ENCODE measurements at regions not wholly inside any gene's neighbourhood (a gene's known extent, or its start where the extent isn't known, plus 50 kb on each side); places are given as distances from the start of the nearest gene placed in this dataset.
"Not testable (repeated sequence)": the region's sequence is repeated elsewhere in the genome, so short reads cannot be mapped to it uniquely, and the experiment has no call there.

DNA sequence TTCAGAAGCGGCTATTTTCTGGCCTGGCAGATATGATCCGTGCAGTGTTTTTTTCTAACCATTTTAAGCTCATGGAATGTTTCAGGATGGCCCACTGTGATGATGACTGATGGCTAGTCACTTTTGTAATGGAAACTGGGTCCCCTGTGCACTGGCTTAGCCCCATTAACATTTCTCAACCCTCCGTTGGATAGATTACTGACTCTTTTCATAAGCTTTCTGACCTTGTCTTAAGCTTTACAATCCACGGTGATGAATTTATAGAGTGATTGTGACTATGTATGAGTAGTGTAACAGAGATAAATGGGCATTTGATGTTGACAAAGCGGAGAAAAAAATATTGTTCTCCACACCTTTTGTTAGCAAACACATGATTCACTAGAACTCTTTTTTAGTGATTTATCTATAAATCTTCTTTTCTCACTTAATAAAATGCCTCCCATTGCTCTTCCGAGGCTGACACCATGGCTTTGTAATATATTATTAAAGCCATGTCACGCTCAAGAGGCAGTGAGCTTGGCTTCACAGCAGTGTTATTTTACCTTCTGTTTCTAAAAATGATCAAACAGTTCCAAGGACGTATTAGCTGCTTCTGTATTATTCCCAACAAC lies 221.0 kb upstream of the LINC00305 start:
- H3K18ac ChIP-seq (ENCODE audit: low read length); H2BK12ac ChIP-seq (ENCODE audit: low read length); H3K79me2 ChIP-seq (ENCODE audit: control insufficient read depth, insufficient read depth, low read length, poor library complexity); H3K4me3 ChIP-seq (ENCODE audit: low read depth, low read length); H3K4me1 ChIP-seq (ENCODE audit: control insufficient read depth in 1 of 2, insufficient read depth in 2 of 2, low read length in 2 of 2); H2AK5ac ChIP-seq (ENCODE audit: low read length); H2BK120ac ChIP-seq (ENCODE audit: insufficient read depth, low read length, poor library complexity); H4K12ac ChIP-seq (ENCODE audit: low read depth, low read length); H3K9me3 ChIP-seq (ENCODE audit: insufficient read depth, low read depth, low read length); H3K27me3 ChIP-seq (ENCODE audit: insufficient read depth, low read length); DNase-seq; H3K9ac ChIP-seq (ENCODE audit: low read length); H3K36me3 ChIP-seq (ENCODE audit: control insufficient read depth in 1 of 2, insufficient read depth in 2 of 2, low read length in 2 of 2); H2BK5ac ChIP-seq (ENCODE audit: low read depth, low read length, poor library complexity); H4K91ac ChIP-seq (ENCODE audit: low read depth, low read length); H3K14ac ChIP-seq (ENCODE audit: low read length); H3K79me1 ChIP-seq (ENCODE audit: low read length); H3K23ac ChIP-seq (ENCODE audit: low read length); H4K8ac ChIP-seq (ENCODE audit: low read depth, low read length); H3K4me2 ChIP-seq (ENCODE audit: low read length); H3K27ac ChIP-seq (ENCODE audit: low read depth, low read length); H2AFZ ChIP-seq (ENCODE audit: insufficient read depth, low read length, poor library complexity); H3K4ac ChIP-seq (ENCODE audit: low read depth, low read length): not testable (repeated sequence)
- whole genome bisulfite sequencing (ENCODE audit: extremely low coverage, insufficient coverage, insufficient read length), result no CpG with 5 or more reads among the region's 8 CpGs

DNA sequence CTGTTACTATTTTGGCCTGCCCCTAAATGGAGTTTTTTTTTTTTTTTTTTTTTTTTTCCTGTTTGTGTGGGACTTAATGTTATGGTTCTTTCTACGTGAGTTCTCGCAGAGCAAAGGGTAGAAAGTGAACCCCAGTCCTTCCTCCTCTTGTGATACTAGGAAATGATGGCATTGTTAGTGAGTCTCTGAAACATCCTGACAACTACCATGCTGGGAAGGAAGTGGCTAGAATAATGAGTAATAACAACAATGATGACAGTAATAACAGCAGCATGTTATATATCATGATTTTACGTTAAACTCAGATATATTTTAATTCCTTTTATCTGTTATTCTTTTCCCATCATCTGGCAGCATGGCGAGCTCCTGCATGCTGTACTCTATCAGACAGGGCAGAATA lies 216.2 kb upstream of the LINC00305 start:
- Histone ChIP-seq H4K12ac (ENCODE audit: low read depth, low read length) (no peak overlapping the region), H3K9ac (ENCODE audit: low read length) (no peak overlapping the region), H3K4ac (ENCODE audit: low read depth, low read length) (no peak overlapping the region), H3K27ac (ENCODE audit: low read depth, low read length) (no peak overlapping the region), H3K18ac (ENCODE audit: low read length) (no peak overlapping the region), H3K23ac (ENCODE audit: low read length) (no peak overlapping the region), H4K91ac (ENCODE audit: low read depth, low read length) (no peak overlapping the region), H3K4me1 (ENCODE audit: control insufficient read depth in 1 of 2, insufficient read depth in 2 of 2, low read length in 2 of 2) (no peaks in the 10 kb centered on the region), H3K14ac (ENCODE audit: low read length) (no peak overlapping the region), H2BK120ac (ENCODE audit: insufficient read depth, low read length, poor library complexity) (no peak overlapping the region), H3K9me3 (ENCODE audit: insufficient read depth, low read depth, low read length) (peaks cover 5% of the 10 kb centered on the region), H3K27me3 (ENCODE audit: insufficient read depth, low read length) (no peaks in the 10 kb centered on the region), H3K79me2 (ENCODE audit: control insufficient read depth, insufficient read depth, low read length, poor library complexity) (no peaks in the 10 kb centered on the region), H2BK5ac (ENCODE audit: low read depth, low read length, poor library complexity) (no peak overlapping the region), H2BK12ac (ENCODE audit: low read length) (no peak overlapping the region), H2AFZ (ENCODE audit: insufficient read depth, low read length, poor library complexity) (no peak overlapping the region), H4K8ac (ENCODE audit: low read depth, low read length) (no peak overlapping the region), H3K4me3 (ENCODE audit: low read depth, low read length) (no peak overlapping the region), H2AK5ac (ENCODE audit: low read length) (no peak overlapping the region), H3K79me1 (ENCODE audit: low read length) (no peaks in the 10 kb centered on the region), H3K36me3 (ENCODE audit: control insufficient read depth in 1 of 2, insufficient read depth in 2 of 2, low read length in 2 of 2) (no peaks in the 10 kb centered on the region), H3K4me2 (ENCODE audit: low read length) (no peak overlapping the region)
- no peak for DNase-seq
- no CpG with 5 or more reads among the region's 4 CpGs for WGBS (ENCODE audit: extremely low coverage, insufficient coverage, insufficient read length)

GRCh38 chr18:64337673-64338072 lies 188.8 kb upstream of the LINC00305 start:
- Histone ChIP-seq H3K4me1 (ENCODE audit: control insufficient read depth in 1 of 2, insufficient read depth in 2 of 2, low read length in 2 of 2) (no peaks in the 10 kb centered on the region), H2BK5ac (ENCODE audit: low read depth, low read length, poor library complexity) (no peak overlapping the region), H3K36me3 (ENCODE audit: control insufficient read depth in 1 of 2, insufficient read depth in 2 of 2, low read length in 2 of 2) (no peaks in the 10 kb centered on the region), H4K12ac (ENCODE audit: low read depth, low read length) (no peak overlapping the region), H2BK12ac (ENCODE audit: low read length) (no peak overlapping the region), H3K79me1 (ENCODE audit: low read length) (no peaks in the 10 kb centered on the region), H3K27me3 (ENCODE audit: insufficient read depth, low read length) (no peaks in the 10 kb centered on the region), H3K9ac (ENCODE audit: low read length) (no peak overlapping the region), H3K4me3 (ENCODE audit: low read depth, low read length) (no peak overlapping the region), H4K8ac (ENCODE audit: low read depth, low read length) (no peak overlapping the region), H2AFZ (ENCODE audit: insufficient read depth, low read length, poor library complexity) (no peak overlapping the region), H4K91ac (ENCODE audit: low read depth, low read length) (no peak overlapping the region), H2AK5ac (ENCODE audit: low read length) (no peak overlapping the region), H3K18ac (ENCODE audit: low read length) (no peak overlapping the region), H3K9me3 (ENCODE audit: insufficient read depth, low read depth, low read length) (no peaks in the 10 kb centered on the region), H3K23ac (ENCODE audit: low read length) (no peak overlapping the region), H3K4ac (ENCODE audit: low read depth, low read length) (no peak overlapping the region), H3K79me2 (ENCODE audit: control insufficient read depth, insufficient read depth, low read length, poor library complexity) (no peaks in the 10 kb centered on the region), H3K27ac (ENCODE audit: low read depth, low read length) (no peak overlapping the region), H3K4me2 (ENCODE audit: low read length) (no peak overlapping the region), H2BK120ac (ENCODE audit: insufficient read depth, low read length, poor library complexity) (no peak overlapping the region), H3K14ac (ENCODE audit: low read length) (no peak overlapping the region)
- WGBS (ENCODE audit: extremely low coverage, insufficient coverage, insufficient read length), result no CpG with 5 or more reads among the region's 3 CpGs
- DNase-seq, result no peak

GRCh38 chr18:64337018-64337417 lies 188.1 kb upstream of the LINC00305 start:
- no peak overlapping the region for H3K4me2 ChIP-seq (ENCODE audit: low read length)
- H4K91ac ChIP-seq (ENCODE audit: low read depth, low read length), result no peak overlapping the region
- no peak overlapping the region for H3K14ac ChIP-seq (ENCODE audit: low read length)
- no peak overlapping the region for H3K23ac ChIP-seq (ENCODE audit: low read length)
- H2BK5ac ChIP-seq (ENCODE audit: low read depth, low read length, poor library complexity), result no peak overlapping the region
- no peaks in the 10 kb centered on the region for H3K9me3 ChIP-seq (ENCODE audit: insufficient read depth, low read depth, low read length)
- no peak overlapping the region for H3K18ac ChIP-seq (ENCODE audit: low read length)
- WGBS (ENCODE audit: extremely low coverage, insufficient coverage, insufficient read length), result no CpG with 5 or more reads among the region's 2 CpGs
- peaks cover 0 to 1% of the 10 kb centered on the region in 2 experiments for H3K4me1 ChIP-seq (ENCODE audit: control insufficient read depth in 1 of 2, insufficient read depth in 2 of 2, low read length in 2 of 2)
- H3K27ac ChIP-seq (ENCODE audit: low read depth, low read length), result no peak overlapping the region
- no peak overlapping the region for H3K4me3 ChIP-seq (ENCODE audit: low read depth, low read length)
- no peaks in the 10 kb centered on the region for H3K79me1 ChIP-seq (ENCODE audit: low read length)
- no peak overlapping the region for H2BK120ac ChIP-seq (ENCODE audit: insufficient read depth, low read length, poor library complexity)
- no peak overlapping the region for H2AFZ ChIP-seq (ENCODE audit: insufficient read depth, low read length, poor library complexity)
- no peak overlapping the region for H2AK5ac ChIP-seq (ENCODE audit: low read length)
- H4K12ac ChIP-seq (ENCODE audit: low read depth, low read length), result no peak overlapping the region
- no peak overlapping the region for H3K4ac ChIP-seq (ENCODE audit: low read depth, low read length)
- no peaks in the 10 kb centered on the region for H3K79me2 ChIP-seq (ENCODE audit: control insufficient read depth, insufficient read depth, low read length, poor library complexity)
- H4K8ac ChIP-seq (ENCODE audit: low read depth, low read length), result no peak overlapping the region
- DNase-seq, result no peak
- no peak overlapping the region for H3K9ac ChIP-seq (ENCODE audit: low read length)
- no peaks in the 10 kb centered on the region for H3K36me3 ChIP-seq (ENCODE audit: control insufficient read depth in 1 of 2, insufficient read depth in 2 of 2, low read length in 2 of 2)
- no peak overlapping the region for H2BK12ac ChIP-seq (ENCODE audit: low read length)
- H3K27me3 ChIP-seq (ENCODE audit: insufficient read depth, low read length), result no peaks in the 10 kb centered on the region

Measured in trophoblast cell (in vitro differentiated cells and primary cell).